ENCODE measurements at regions not wholly inside any gene's neighbourhood (a gene's known extent, or its start where the extent isn't known, plus 50 kb on each side); places are given as distances from the start of the nearest gene placed in this dataset.

DNA sequence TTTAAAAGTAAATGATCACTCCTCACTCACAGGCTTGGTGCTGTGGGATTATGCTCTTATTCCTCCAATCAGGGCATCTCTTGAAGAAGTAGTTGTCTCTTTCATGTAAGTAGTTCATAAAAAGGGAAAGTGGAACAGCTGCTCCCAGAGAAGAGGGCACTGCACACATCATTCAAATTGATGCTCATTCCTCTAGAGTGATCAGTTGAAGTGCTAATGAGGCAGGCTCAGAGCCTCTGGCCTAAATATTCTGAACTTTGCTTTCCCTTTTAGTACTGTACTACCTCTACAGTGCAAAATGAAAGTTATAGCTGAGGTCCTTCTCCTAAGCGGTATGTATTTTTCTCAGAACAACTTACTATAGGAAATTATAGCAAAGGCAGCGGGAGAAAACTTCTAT lies 1453.1 kb downstream of the ARAP2 start:
- Histone ChIP-seq H3K9ac (replicated peaks in 1 of 4; ENCODE audit: extremely low read depth in 1 of 4, low read depth in 3 of 4, low read length in 3 of 4) (no peak overlapping the region), H2AK5ac (ENCODE audit: low read depth, low read length) (no peak overlapping the region), H3K23ac (ENCODE audit: insufficient read length) (no peak overlapping the region), H3K4me1 (replicated peaks in 1 of 4; ENCODE audit: control insufficient read depth in 3 of 4, insufficient read depth in 4 of 4, low read length in 3 of 4) (no peaks in the 10 kb centered on the region), H2BK12ac (ENCODE audit: low read depth, low read length) (no peak overlapping the region), H3K27me3 (replicated peaks in 1 of 4; ENCODE audit: control insufficient read depth in 3 of 4, extremely low read depth in 1 of 4, insufficient read depth in 3 of 4, low read length in 3 of 4) (no peaks in the 10 kb centered on the region), H3K79me1 (ENCODE audit: low read depth, low read length) (no peaks in the 10 kb centered on the region), H3K23me2 (ENCODE audit: low read depth, low read length) (no peaks in the 10 kb centered on the region), H3K36me3 (ENCODE audit: control insufficient read depth in 2 of 4, insufficient read depth in 4 of 4, low read length in 3 of 4) (no peaks in the 10 kb centered on the region; a peak in 1 of 8 replicates), H2BK15ac (ENCODE audit: low read length) (no peak overlapping the region), H3K14ac (ENCODE audit: insufficient read length) (no peak overlapping the region), H4K91ac (replicated peaks; ENCODE audit: insufficient read length, low read length) (no peak overlapping the region), H3K4ac (replicated peaks; ENCODE audit: insufficient read length, low read depth, low read length) (no peak overlapping the region), H3K56ac (replicated peaks; ENCODE audit: insufficient read length, low read depth, low read length) (no peak overlapping the region), H2BK5ac (ENCODE audit: low read depth, low read length) (no peak overlapping the region), H3K4me2 (ENCODE audit: insufficient read depth in 1 of 2, low read depth in 2 of 2, low read length in 2 of 2) (no peak overlapping the region), H3K79me2 (ENCODE audit: control insufficient read depth in 1 of 2, insufficient read depth in 2 of 2, low read length in 2 of 2) (no peaks in the 10 kb centered on the region), H4K5ac (ENCODE audit: insufficient read length, low read depth, low read length) (no peak overlapping the region), H3K18ac (ENCODE audit: extremely low read depth, low read length) (no peak overlapping the region), H4K20me1 (replicated peaks in 1 of 2; ENCODE audit: control insufficient read depth in 1 of 2, insufficient read depth in 2 of 2, low read length in 2 of 2) (no peaks in the 10 kb centered on the region), H2BK120ac (replicated peaks; ENCODE audit: low read depth, low read length) (no peak overlapping the region), H3K27ac (ENCODE audit: low read depth, low read length) (no peak overlapping the region), H2BK20ac (ENCODE audit: low read length) (no peak overlapping the region), H3K9me3 (ENCODE audit: insufficient read depth in 2 of 2, low read depth in 1 of 2, low read length in 1 of 2) (no peaks in the 10 kb centered on the region), H2AFZ (ENCODE audit: low read length) (no peak overlapping the region), H3K4me3 (ENCODE audit: extremely low read depth in 1 of 4, insufficient read depth in 2 of 4, low read depth in 3 of 4, low read length in 4 of 4) (no peak overlapping the region), H4K8ac (ENCODE audit: extremely low read depth, insufficient read depth, low read length) (no peak overlapping the region)
- ChIA-PET CTCF (ENCODE audit: partially characterized antibody) (no interaction called here), POLR2A (ENCODE audit: partially characterized antibody) (no interaction called here)
- TF ChIP-seq CBX8 (IDR thresholded peaks at IDR 0.05; ENCODE audit: borderline replicate concordance, low read depth, low read length) (no peak), POLR2AphosphoS5 (IDR thresholded peaks at IDR 0.05; ENCODE audit: low read depth, low read length) (no peak), SP4 (IDR thresholded peaks at IDR 0.05; ENCODE audit: low read length) (no peak), SP2 (IDR thresholded peaks at IDR 0.05; ENCODE audit: low read length) (no peak), CBX5 (IDR thresholded peaks at IDR 0.05; ENCODE audit: low read depth, low read length) (no peak), CEBPB (IDR thresholded peaks at IDR 0.05; ENCODE audit: low read depth, low read length) (no peak)
- DNase-seq (ENCODE audit: low read depth in 1 of 2, low spot score in 2 of 2) (no peak), FAIRE-seq (no peak)
- WGBS, 2 experiments (ENCODE audit: extremely low coverage in 1 of 2, insufficient coverage in 1 of 2, insufficient read length in 1 of 2, insufficient replicate concordance in 2 of 2, low coverage in 1 of 2, low lambda C conversion rate in 2 of 2, missing lambda C conversion rate in 1 of 2), result 95% methylated on average over 2 of the region's 2 CpGs; no CpG with 5 or more reads in 1 of the 2 experiments
